GM19463 (cell line): ENCODE measurements at regions not wholly inside any gene's neighbourhood (a gene's known extent, or its start where the extent isn't known, plus 50 kb on each side); places are given as distances from the start of the nearest gene placed in this dataset.
"Not testable (repeated sequence)": the region's sequence is repeated elsewhere in the genome, so short reads cannot be mapped to it uniquely, and the experiment has no call there.

Experiments
- ATAC-seq: cut with Tn5 transposase; IDR thresholded peaks from one replicate; pipeline ENCODE4 v1.9.1; 2021; ENCODE audit warnings: mild to moderate bottlenecking, moderate library complexity; ENCODE audit not compliant: unreplicated experiment

- ATAC-seq: no peak
Observed at GRCh38 chr2:234805836-234806235, 146.0 kb upstream of the SH3BP4 start.

GRCh38 chr2:234804704-234805103 lies 147.1 kb upstream of the SH3BP4 start:
- ATAC-seq: no peak

- no peak for ATAC-seq
Observed at GRCh38 chr2:234802845-234803171, 149.0 kb upstream of the SH3BP4 start.

GRCh38 chr2:234802071-234802844 lies 149.6 kb upstream of the SH3BP4 start:
- no peak for ATAC-seq

GRCh38 chr2:234797566-234798250 lies 154.1 kb upstream of the SH3BP4 start:
- no peak for ATAC-seq

GRCh38 chr2:234796045-234796591 lies 155.7 kb upstream of the SH3BP4 start:
- no peak for ATAC-seq

- no peak for ATAC-seq
Observed at GRCh38 chr2:234795272-234795920, 156.4 kb upstream of the SH3BP4 start.

- ATAC-seq: no peak
Observed at GRCh38 chr2:234794866-234795265, 157.0 kb upstream of the SH3BP4 start.

GRCh38 chr2:234793212-234793785 lies 158.5 kb upstream of the SH3BP4 start:
- ATAC-seq: no peak

GRCh38 chr2:234792621-234793022 lies 159.2 kb upstream of the SH3BP4 start:
- ATAC-seq: no peak

GRCh38 chr2:234792096-234792495 lies 159.7 kb upstream of the SH3BP4 start:
- ATAC-seq: not testable (repeated sequence)

GRCh38 chr2:234790380-234790779 lies 161.4 kb upstream of the SH3BP4 start:
- no peak for ATAC-seq

- ATAC-seq: no peak
Observed at GRCh38 chr2:234789556-234790325, 162.1 kb upstream of the SH3BP4 start.

GRCh38 chr2:234788841-234789240 lies 163.0 kb upstream of the SH3BP4 start:
- ATAC-seq: no peak

GRCh38 chr2:234788381-234788780 lies 163.4 kb upstream of the SH3BP4 start:
- no peak for ATAC-seq

- ATAC-seq: no peak
Observed at GRCh38 chr2:234787114-234787513, 164.7 kb upstream of the SH3BP4 start.

GRCh38 chr2:234773764-234774409 lies 177.9 kb upstream of the SH3BP4 start:
- ATAC-seq: no peak

- no peak for ATAC-seq
Observed at GRCh38 chr2:234773129-234773528, 178.7 kb upstream of the SH3BP4 start.

- no peak for ATAC-seq
Observed at GRCh38 chr2:234772733-234773060, 179.1 kb upstream of the SH3BP4 start.

GRCh38 chr2:234771980-234772732 lies 179.7 kb upstream of the SH3BP4 start:
- no peak for ATAC-seq
